BLaER1 (cell line): ENCODE measurements at regions not wholly inside any gene's neighbourhood (a gene's known extent, or its start where the extent isn't known, plus 50 kb on each side); places are given as distances from the start of the nearest gene placed in this dataset.
A peak's percentile ranks its signal among the peaks of the same experiment; 100 is the strongest.

ENCODE experiments used
- H3K27ac ChIP-seq: shearing (Covaris generic); formaldehyde crosslinking; 2 replicates; pipeline ENCODE4 v1.8.1; 2022
- H3K27me3 ChIP-seq: shearing (Covaris generic); formaldehyde crosslinking; 2 replicates; pipeline ENCODE4 v1.8.1; 2022
- H3K36me3 ChIP-seq: shearing (Covaris generic); formaldehyde crosslinking; 2 replicates; pipeline ENCODE4 v1.8.1; 2022
- H3K4me1 ChIP-seq: shearing (Covaris generic); formaldehyde crosslinking; 2 replicates; pipeline ENCODE4 v1.8.1; 2022
- H3K4me2 ChIP-seq: shearing (Covaris generic); formaldehyde crosslinking; 2 replicates; pipeline ENCODE4 v1.8.1; 2022
- H3K4me3 ChIP-seq: shearing (Covaris generic); formaldehyde crosslinking; 2 replicates; pipeline ENCODE4 v1.8.1; 2022
- H3K9ac ChIP-seq: shearing (Covaris generic); formaldehyde crosslinking; 2 replicates; pipeline ENCODE4 v1.8.1; 2022
- H3K9me3 ChIP-seq: shearing (Covaris generic); formaldehyde crosslinking; 2 replicates; pipeline ENCODE4 v1.8.1; 2022
- H4K20me1 ChIP-seq: shearing (Covaris generic); formaldehyde crosslinking; 2 replicates; pipeline ENCODE4 v1.8.1; 2022
- Cebpa-rat ChIP-seq: shearing (Covaris generic); IDR thresholded peaks from 2 replicates; pipeline ENCODE4 v1.8.1; 2022

DNA sequence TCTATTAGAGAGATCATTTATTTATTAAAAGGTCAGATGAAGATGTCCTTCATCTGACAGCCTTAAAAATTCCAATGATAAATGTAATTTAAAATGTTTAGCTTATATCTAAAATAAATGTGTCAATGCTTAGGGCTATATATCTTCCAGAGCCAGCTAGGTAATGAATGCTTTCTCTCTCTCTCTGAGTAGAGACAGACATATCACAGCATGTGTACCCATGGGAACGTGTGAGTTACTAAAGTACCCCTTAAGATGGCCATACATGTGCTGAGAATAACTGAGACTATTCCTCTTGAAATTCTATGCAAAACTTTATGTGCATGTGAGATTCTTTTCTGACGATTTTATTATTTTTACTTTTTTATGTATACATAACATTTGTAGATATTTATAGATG lies 420.9 kb upstream of the ST6GAL2 start:
- no peaks in the 10 kb centered on the region for H3K36me3 ChIP-seq
- H3K9me3 ChIP-seq, result no peaks in the 10 kb centered on the region

GRCh38 chr2:107308835-107309234 lies 422.9 kb upstream of the ST6GAL2 start:
- no peak for TF ChIP-seq Cebpa-rat

More for the DNA sequence above, 420.9 kb upstream of the ST6GAL2 start:
- Histone ChIP-seq H3K27me3 (no peaks in the 10 kb centered on the region), H3K27ac (no peak overlapping the region), H3K4me2 (no peak overlapping the region), H3K9ac (no peak overlapping the region), H3K4me3 (no peak overlapping the region), H3K4me1 (peaks cover 15% of the 10 kb centered on the region), H4K20me1 (no peaks in the 10 kb centered on the region)
- no peak for TF ChIP-seq Cebpa-rat

DNA sequence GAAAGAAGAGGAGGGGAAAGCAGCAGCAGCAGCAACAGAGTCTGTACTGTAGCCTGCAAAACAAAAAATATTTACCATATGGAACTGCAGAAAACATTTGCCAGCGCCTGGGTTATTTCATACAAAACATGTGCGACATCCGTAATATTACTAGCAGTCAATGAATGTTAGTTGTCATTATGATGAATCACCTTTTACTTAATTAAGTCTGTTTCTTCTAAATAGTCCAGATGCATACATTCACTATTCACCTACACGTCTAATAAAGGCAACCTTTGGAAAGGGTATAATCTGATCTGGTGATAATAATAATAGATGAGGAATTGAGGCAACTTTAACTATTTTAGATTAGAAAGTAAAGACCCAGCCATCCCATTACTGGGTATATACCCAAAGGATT lies 426.3 kb upstream of the ST6GAL2 start:
- no peak overlapping the region for H3K4me3 ChIP-seq
- H4K20me1 ChIP-seq, result no peaks in the 10 kb centered on the region
- no peaks in the 10 kb centered on the region for H3K9me3 ChIP-seq
- no peak overlapping the region for H3K4me2 ChIP-seq
- no peak for TF ChIP-seq Cebpa-rat
- H3K27ac ChIP-seq, result no peak overlapping the region
- H3K36me3 ChIP-seq, result no peaks in the 10 kb centered on the region
- H3K9ac ChIP-seq, result no peak overlapping the region
- H3K4me1 ChIP-seq, result no peaks in the 10 kb centered on the region
- no peaks in the 10 kb centered on the region for H3K27me3 ChIP-seq

More at GRCh38 chr2:107308835-107309234, 422.9 kb upstream of the ST6GAL2 start:
- Histone ChIP-seq H3K9me3 (no peaks in the 10 kb centered on the region), H3K4me3 (no peak overlapping the region), H3K9ac (no peak overlapping the region), H3K4me2 (no peak overlapping the region), H3K36me3 (no peaks in the 10 kb centered on the region), H3K27ac (no peak overlapping the region), H3K27me3 (no peaks in the 10 kb centered on the region), H3K4me1 (peaks cover 13% of the 10 kb centered on the region), H4K20me1 (no peaks in the 10 kb centered on the region)

DNA sequence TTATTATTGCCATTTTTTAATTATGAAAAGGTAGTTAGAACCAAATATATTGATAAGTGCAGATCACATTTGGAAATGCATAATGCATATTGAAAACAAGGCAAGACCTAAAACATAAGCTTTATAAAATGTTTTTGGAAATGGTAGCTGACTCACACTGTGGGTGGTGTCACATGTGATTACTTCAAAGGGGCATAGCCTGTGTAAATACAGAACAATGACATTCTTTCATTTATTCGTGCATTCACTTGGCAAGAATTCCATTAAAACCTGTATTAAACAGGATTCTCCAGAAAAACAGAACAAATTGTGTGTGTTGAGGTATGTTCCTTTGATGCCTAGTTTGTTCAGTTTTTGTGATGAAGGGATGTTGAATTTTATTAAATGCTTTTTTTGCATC lies 427.3 kb upstream of the ST6GAL2 start:
- H3K9me3 ChIP-seq, result no peaks in the 10 kb centered on the region
- H3K4me2 ChIP-seq, result no peak overlapping the region
- H3K36me3 ChIP-seq, result no peaks in the 10 kb centered on the region
- no peaks in the 10 kb centered on the region for H4K20me1 ChIP-seq
- H3K4me1 ChIP-seq, result no peaks in the 10 kb centered on the region
- H3K4me3 ChIP-seq, result no peak overlapping the region
- H3K27me3 ChIP-seq, result no peaks in the 10 kb centered on the region
- H3K9ac ChIP-seq, result no peak overlapping the region
- TF ChIP-seq Cebpa-rat, result no peak
- H3K27ac ChIP-seq, result no peak overlapping the region

DNA sequence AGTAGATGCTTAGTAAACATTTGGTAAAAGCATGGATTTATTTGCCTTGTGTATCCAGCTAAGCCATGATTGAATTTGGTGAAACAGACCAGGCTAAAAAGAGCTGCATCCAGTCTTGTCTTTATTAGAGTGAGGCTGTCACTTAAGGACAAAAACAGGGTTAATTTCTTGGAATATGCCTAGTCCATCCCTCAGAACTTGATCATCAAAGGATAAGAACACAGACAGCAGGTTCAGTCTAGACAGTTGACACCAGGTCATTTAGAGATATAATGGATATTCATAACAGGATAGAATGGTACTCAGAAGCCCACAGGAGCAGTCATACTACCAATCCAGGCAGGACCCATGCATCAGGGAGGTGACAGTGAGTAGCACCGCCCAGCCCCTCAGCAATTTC lies 434.9 kb upstream of the ST6GAL2 start:
- H3K4me1 ChIP-seq, result peaks cover 8% of the 10 kb centered on the region
- no peak overlapping the region for H3K4me3 ChIP-seq
- H3K36me3 ChIP-seq, result no peaks in the 10 kb centered on the region
- H3K27ac ChIP-seq, result no peak overlapping the region
- H3K9ac ChIP-seq, result no peak overlapping the region
- no peak for TF ChIP-seq Cebpa-rat
- no peaks in the 10 kb centered on the region for H4K20me1 ChIP-seq
- H3K27me3 ChIP-seq, result no peaks in the 10 kb centered on the region
- no peaks in the 10 kb centered on the region for H3K9me3 ChIP-seq
- H3K4me2 ChIP-seq, result no peak overlapping the region

GRCh38 chr2:107322416-107322815 lies 436.4 kb upstream of the ST6GAL2 start:
- Histone ChIP-seq H3K4me1 (peaks cover 18% of the 10 kb centered on the region), H3K9ac (no peak overlapping the region), H3K27me3 (no peaks in the 10 kb centered on the region), H3K27ac (no peak overlapping the region), H3K4me2 (no peak overlapping the region), H4K20me1 (no peaks in the 10 kb centered on the region), H3K9me3 (no peaks in the 10 kb centered on the region), H3K4me3 (no peak overlapping the region), H3K36me3 (no peaks in the 10 kb centered on the region)
- TF ChIP-seq Cebpa-rat, result no peak

DNA sequence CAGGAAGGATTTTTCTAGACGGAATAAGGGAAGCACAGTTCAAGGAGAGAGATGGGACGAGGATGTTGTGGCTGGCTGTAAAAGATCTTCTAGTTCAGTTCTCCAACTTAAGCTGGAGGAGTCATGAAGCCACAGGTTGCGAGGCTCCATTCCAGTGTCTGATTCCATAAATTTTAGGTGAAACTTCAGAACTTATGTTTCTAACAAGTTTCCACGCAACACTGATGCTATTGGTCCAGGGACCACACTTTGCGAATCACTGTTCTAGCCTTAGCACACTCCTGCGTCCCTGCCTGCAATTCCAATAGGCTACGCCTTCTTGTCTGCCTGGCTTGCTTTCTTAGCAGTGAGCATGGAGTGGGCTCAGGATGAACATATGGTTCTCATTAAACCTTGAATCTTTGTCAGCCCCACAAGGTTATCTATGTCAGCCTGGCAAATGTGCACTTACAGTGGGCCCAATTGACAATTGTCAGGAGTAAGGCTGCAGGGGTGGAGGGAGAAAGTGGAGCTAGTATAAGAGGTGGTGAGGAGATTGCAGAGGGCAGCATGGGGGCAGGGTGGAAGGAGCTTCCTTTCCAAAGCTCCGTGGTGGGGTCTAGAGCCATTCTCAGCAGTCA lies 438.1 kb upstream of the ST6GAL2 start:
- no peaks in the 10 kb centered on the region for H4K20me1 ChIP-seq
- no peak overlapping the region for H3K27ac ChIP-seq
- H3K4me3 ChIP-seq, result no peak overlapping the region
- H3K36me3 ChIP-seq, result no peaks in the 10 kb centered on the region
- no peaks in the 10 kb centered on the region for H3K27me3 ChIP-seq
- no peak for TF ChIP-seq Cebpa-rat
- H3K4me1 ChIP-seq, result peaks cover 18% of the 10 kb centered on the region
- H3K9me3 ChIP-seq, result 0 out of 2 replicates have a peak, but pooled peaks cover 4% of the 10 kb centered on the region
- no peak overlapping the region for H3K4me2 ChIP-seq
- H3K9ac ChIP-seq, result no peak overlapping the region

- Histone ChIP-seq H3K4me1 (peaks cover 18% of the 10 kb centered on the region), H4K20me1 (no peaks in the 10 kb centered on the region), H3K4me3 (no peak overlapping the region), H3K27me3 (no peaks in the 10 kb centered on the region), H3K9ac (0 out of 2 replicates have a peak overlapping the region, but pooled peaks have one; percentile 19), H3K4me2 (peak overlapping the region; percentile 51), H3K9me3 (0 out of 2 replicates have a peak, but pooled peaks cover 5% of the 10 kb centered on the region), H3K36me3 (no peaks in the 10 kb centered on the region), H3K27ac (0 out of 2 replicates have a peak overlapping the region, but pooled peaks have one; percentile 19)
- no peak for TF ChIP-seq Cebpa-rat
Observed at GRCh38 chr2:107325981-107326786, 440.2 kb upstream of the ST6GAL2 start.

- Histone ChIP-seq H3K4me1 (no peaks in the 10 kb centered on the region), H3K4me2 (no peak overlapping the region), H4K20me1 (no peaks in the 10 kb centered on the region), H3K27ac (no peak overlapping the region), H3K9ac (no peak overlapping the region), H3K9me3 (no peaks in the 10 kb centered on the region), H3K27me3 (no peaks in the 10 kb centered on the region), H3K4me3 (no peak overlapping the region), H3K36me3 (no peaks in the 10 kb centered on the region)
- no peak for TF ChIP-seq Cebpa-rat
Observed at GRCh38 chr2:107334306-107334705, 448.3 kb upstream of the ST6GAL2 start.

- H3K4me1 ChIP-seq, result no peaks in the 10 kb centered on the region
- H3K9me3 ChIP-seq, result no peaks in the 10 kb centered on the region
- H3K9ac ChIP-seq, result no peak overlapping the region
- no peak overlapping the region for H3K4me3 ChIP-seq
- H3K27me3 ChIP-seq, result no peaks in the 10 kb centered on the region
- H3K4me2 ChIP-seq, result no peak overlapping the region
- no peak for TF ChIP-seq Cebpa-rat
- no peaks in the 10 kb centered on the region for H4K20me1 ChIP-seq
- H3K36me3 ChIP-seq, result no peaks in the 10 kb centered on the region
- H3K27ac ChIP-seq, result no peak overlapping the region
Observed at GRCh38 chr2:107336526-107336925, 450.6 kb upstream of the ST6GAL2 start.
